MCF 10A (cell line): ENCODE measurements at regions not wholly inside any gene's neighbourhood (a gene's known extent, or its start where the extent isn't known, plus 50 kb on each side); places are given as distances from the start of the nearest gene placed in this dataset.
"Not testable (repeated sequence)": the region's sequence is repeated elsewhere in the genome, so short reads cannot be mapped to it uniquely, and the experiment has no call there.

Source experiments
- BruUV-seq: library from RNA; stranded (reverse); fragments of 400-500 nt; replicated peaks from 2 replicates; lab custom pipeline; 2021; lab: Mats Ljungman, UMichigan
- CTCF ChIA-PET: fragments of 300-600 bp; sonication (Branson Sonifier 250); formaldehyde crosslinking; extraction: SDS; loops from one replicate; lab custom pipeline; 2021; ENCODE audit warnings: antibody characterized with exemption, inconsistent platforms; lab: Yijun Ruan, JAX
- POLR2A ChIA-PET: fragments of 300-600, 350-650 bp; sonication (Branson Sonifier 250); formaldehyde crosslinking; extraction: SDS; loops from one replicate; lab custom pipeline; 2020; ENCODE audit warnings: antibody characterized with exemption, inconsistent platforms; lab: Yijun Ruan, JAX
- DNase-seq: peaks from one replicate; pipeline ENCODE4 v3.0.0-alpha.2; 2018; ENCODE audit not compliant: unreplicated experiment
- H3K27ac Mint-ChIP-seq: one replicate; pipeline ENCODE4 v1.8.0; 2022; ENCODE audit warnings: mild to moderate bottlenecking, low read depth, mixed read lengths; ENCODE audit not compliant: unreplicated experiment
- H3K27me3 Mint-ChIP-seq: one replicate; pipeline ENCODE4 v1.8.0; 2022; ENCODE audit warnings: mixed read lengths; ENCODE audit not compliant: insufficient read depth, unreplicated experiment
- H3K36me3 Mint-ChIP-seq: one replicate; pipeline ENCODE4 v1.8.0; 2022; ENCODE audit warnings: mild to moderate bottlenecking, moderate library complexity, mixed read lengths; ENCODE audit not compliant: insufficient read depth, unreplicated experiment
- H3K4me1 Mint-ChIP-seq: one replicate; pipeline ENCODE4 v1.8.0; 2022; ENCODE audit warnings: mixed read lengths; ENCODE audit not compliant: insufficient read depth, unreplicated experiment
- H3K4me3 Mint-ChIP-seq: one replicate; pipeline ENCODE4 v1.8.0; 2022; ENCODE audit warnings: mild to moderate bottlenecking, moderate library complexity, mixed read lengths; ENCODE audit not compliant: unreplicated experiment
- H3K9me3 Mint-ChIP-seq: one replicate; pipeline ENCODE4 v1.8.0; 2022; ENCODE audit warnings: mixed read lengths; ENCODE audit not compliant: unreplicated experiment
- CTCF ChIP-seq: fragments of 200-600 bp; IDR thresholded peaks from one replicate; pipeline ENCODE4 v1.8.0; 2022; ENCODE audit warnings: antibody characterized with exemption, mild to moderate bottlenecking; ENCODE audit not compliant: unreplicated experiment
- intact Hi-C: fragments of 100-400 bp; cut with micrococcal nuclease; formaldehyde crosslinking; loops from 2 replicates; pipeline ENCODE4 v1.14.1; 2022

DNA sequence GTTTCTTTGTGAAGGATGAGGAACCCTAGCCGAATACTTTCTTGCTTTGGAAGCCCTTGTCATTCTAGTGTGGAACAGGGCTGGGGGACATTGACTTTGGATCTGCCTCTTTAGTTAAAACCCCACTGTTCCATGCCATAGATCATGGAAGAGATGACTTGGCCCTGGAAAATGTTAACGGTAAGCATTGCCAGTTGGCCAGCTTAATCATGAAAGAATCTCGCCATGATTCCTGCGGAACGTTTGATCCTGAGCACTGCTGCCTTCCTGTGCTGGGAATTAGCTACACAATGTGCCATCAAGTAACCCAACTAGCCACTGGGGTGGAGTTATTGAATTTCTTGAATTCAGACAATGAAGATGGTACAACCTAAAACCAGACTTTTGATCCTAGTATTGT lies 177.6 kb upstream of the FZD8 start:
- CTCF ChIA-PET: no interaction called here
- POLR2A ChIA-PET: interaction anchor here (0.6 kb wide), 1 partner anchor 53 kb away, joined by 3 read pairs; no protein-coding TSS in a partner anchor

GRCh38 chr10:35819011-35819410 lies 176.9 kb upstream of the FZD8 start:
- DNase-seq: no peak
- H3K27me3 Mint-ChIP-seq: no peaks in the 10 kb centered on the region
- intact Hi-C loops: no loop called here
- ChIA-PET CTCF (no interaction called here), POLR2A (no interaction called here)
- no peak overlapping the region for H3K27ac Mint-ChIP-seq
- peaks cover 10% of the 10 kb centered on the region for H3K4me1 Mint-ChIP-seq
- H3K4me3 Mint-ChIP-seq: no peak overlapping the region
- no peak for TF ChIP-seq CTCF
- BruUV-seq: no TSS peak
- no peaks in the 10 kb centered on the region for H3K36me3 Mint-ChIP-seq
- H3K9me3 Mint-ChIP-seq: no peaks in the 10 kb centered on the region

More for the DNA sequence above, 177.6 kb upstream of the FZD8 start:
- intact Hi-C loops: no loop called here
- H3K4me3 Mint-ChIP-seq: no peak overlapping the region
- TF ChIP-seq CTCF: no peak
- H3K27ac Mint-ChIP-seq: no peak overlapping the region
- H3K4me1 Mint-ChIP-seq: peaks cover 10% of the 10 kb centered on the region
- no peak for DNase-seq
- BruUV-seq: no TSS peak
- no peaks in the 10 kb centered on the region for H3K9me3 Mint-ChIP-seq
- H3K36me3 Mint-ChIP-seq: no peaks in the 10 kb centered on the region
- no peaks in the 10 kb centered on the region for H3K27me3 Mint-ChIP-seq

GRCh38 chr10:35817109-35817508 lies 175.0 kb upstream of the FZD8 start:
- H3K27me3 Mint-ChIP-seq, BruUV-seq, CTCF ChIA-PET, H3K27ac Mint-ChIP-seq, H3K9me3 Mint-ChIP-seq, H3K4me3 Mint-ChIP-seq, H3K36me3 Mint-ChIP-seq, intact Hi-C loops, POLR2A ChIA-PET, DNase-seq: not testable (repeated sequence)
- H3K4me1 Mint-ChIP-seq: peaks cover 10% of the 10 kb centered on the region

GRCh38 chr10:35813219-35813618 lies 171.1 kb upstream of the FZD8 start:
- Mint-ChIP-seq H3K9me3 (no peaks in the 10 kb centered on the region), H3K4me1 (no peaks in the 10 kb centered on the region), H3K36me3 (no peaks in the 10 kb centered on the region), H3K27me3 (no peaks in the 10 kb centered on the region), H3K4me3 (no peak overlapping the region), H3K27ac (no peak overlapping the region)
- no TSS peak for BruUV-seq
- intact Hi-C loops: no loop called here
- DNase-seq: no peak
- TF ChIP-seq CTCF: no peak
- ChIA-PET CTCF (no interaction called here), POLR2A (no interaction called here)

GRCh38 chr10:35808344-35808743 lies 166.2 kb upstream of the FZD8 start:
- intact Hi-C loops: no loop called here
- Mint-ChIP-seq H3K36me3 (no peaks in the 10 kb centered on the region), H3K4me3 (no peak overlapping the region), H3K27ac (no peak overlapping the region), H3K9me3 (no peaks in the 10 kb centered on the region), H3K4me1 (no peaks in the 10 kb centered on the region), H3K27me3 (no peaks in the 10 kb centered on the region)
- DNase-seq: no peak
- ChIA-PET POLR2A (no interaction called here), CTCF (interaction anchor here (0.6 kb wide), 1 partner anchor 10 kb away, joined by 3 read pairs; no protein-coding TSS in a partner anchor)
- TF ChIP-seq CTCF: no peak
- BruUV-seq: no TSS peak
